ENCODE measurements at regions not wholly inside any gene's neighbourhood (a gene's known extent, or its start where the extent isn't known, plus 50 kb on each side); places are given as distances from the start of the nearest gene placed in this dataset.

DNA sequence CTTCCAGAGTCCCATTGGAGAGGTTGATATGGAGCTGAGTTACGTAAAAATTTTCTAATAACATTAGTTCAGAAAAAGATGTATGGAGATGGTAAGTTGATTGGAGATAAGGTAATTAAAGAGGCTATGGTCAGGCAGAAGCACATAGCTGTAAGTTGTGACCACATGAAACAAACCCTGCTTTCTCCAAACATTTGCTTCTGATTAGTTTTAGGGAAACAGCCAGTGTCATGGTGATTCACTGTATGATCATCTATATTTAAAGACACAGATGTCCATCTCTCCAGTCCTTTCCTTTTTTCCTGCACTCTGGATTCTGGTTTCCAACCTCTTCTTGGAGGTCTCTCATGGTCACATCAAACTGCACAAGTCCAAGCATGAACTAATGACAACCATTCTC lies 1550.8 kb upstream of the PIK3C3 start:
- TF ChIP-seq CTCF (IDR thresholded peaks at IDR 0.05) (no peak), POLR2A (IDR thresholded peaks at IDR 0.05) (no peak)
